ENCODE measurements at regions not wholly inside any gene's neighbourhood (a gene's known extent, or its start where the extent isn't known, plus 50 kb on each side); places are given as distances from the start of the nearest gene placed in this dataset.

- no peak overlapping the region for H3K27ac ChIP-seq (ENCODE audit: low read depth, low read length)
- DNase-seq (ENCODE audit: low read depth, low spot score): no peak
- peaks cover 24% of the 10 kb centered on the region for H3K9me3 ChIP-seq (ENCODE audit: control insufficient read depth, insufficient read depth, low read length)
- TF ChIP-seq CTCF (IDR thresholded peaks at IDR 0.05; ENCODE audit: low read depth, low read length): no peak
- ChIA-PET POLR2A (no interaction called here), CTCF (no interaction called here)
- H3K27me3 ChIP-seq (ENCODE audit: control insufficient read depth, insufficient read depth, low read length): no peaks in the 10 kb centered on the region
- H3K4me3 ChIP-seq (ENCODE audit: low read depth, low read length): no peak overlapping the region
Measured at GRCh38 chr5:7087719-7088297, 308.1 kb upstream of the ADCY2 start.

GRCh38 chr5:7088849-7089248 is 307.1 kb upstream of the ADCY2 start:
- DNase-seq (ENCODE audit: low read depth, low spot score): no peak
- H3K27me3 ChIP-seq (ENCODE audit: control insufficient read depth, insufficient read depth, low read length): no peaks in the 10 kb centered on the region
- ChIA-PET POLR2A (no interaction called here), CTCF (no interaction called here)
- no peak overlapping the region for H3K4me3 ChIP-seq (ENCODE audit: low read depth, low read length)
- no peak for TF ChIP-seq CTCF (IDR thresholded peaks at IDR 0.05; ENCODE audit: low read depth, low read length)
- H3K9me3 ChIP-seq (ENCODE audit: control insufficient read depth, insufficient read depth, low read length): peaks cover 27% of the 10 kb centered on the region
- no peak overlapping the region for H3K27ac ChIP-seq (ENCODE audit: low read depth, low read length)

- H3K4me3 ChIP-seq (ENCODE audit: low read depth, low read length): no peak overlapping the region
- POLR2A ChIA-PET: no interaction called here
- no peak for TF ChIP-seq CTCF (IDR thresholded peaks at IDR 0.05; ENCODE audit: low read depth, low read length)
- H3K27me3 ChIP-seq (ENCODE audit: control insufficient read depth, insufficient read depth, low read length): no peaks in the 10 kb centered on the region
- H3K9me3 ChIP-seq (ENCODE audit: control insufficient read depth, insufficient read depth, low read length): peaks cover 26% of the 10 kb centered on the region
- no peak for DNase-seq (ENCODE audit: low read depth, low spot score)
- no peak overlapping the region for H3K27ac ChIP-seq (ENCODE audit: low read depth, low read length)
- CTCF ChIA-PET: no interaction called here
Measured at GRCh38 chr5:7094626-7095025, 301.3 kb upstream of the ADCY2 start.

GRCh38 chr5:7096294-7096693 is 299.6 kb upstream of the ADCY2 start:
- no peaks in the 10 kb centered on the region for H3K27me3 ChIP-seq (ENCODE audit: control insufficient read depth, insufficient read depth, low read length)
- ChIA-PET POLR2A (no interaction called here), CTCF (no interaction called here)
- H3K27ac ChIP-seq (ENCODE audit: low read depth, low read length): no peak overlapping the region
- DNase-seq (ENCODE audit: low read depth, low spot score): no peak
- no peak overlapping the region for H3K4me3 ChIP-seq (ENCODE audit: low read depth, low read length)
- TF ChIP-seq CTCF (IDR thresholded peaks at IDR 0.05; ENCODE audit: low read depth, low read length): no peak
- H3K9me3 ChIP-seq (ENCODE audit: control insufficient read depth, insufficient read depth, low read length): peaks cover 28% of the 10 kb centered on the region

- TF ChIP-seq CTCF (IDR thresholded peaks at IDR 0.05; ENCODE audit: low read depth, low read length): no peak
- Histone ChIP-seq H3K4me3 (ENCODE audit: low read depth, low read length) (no peak overlapping the region), H3K27me3 (ENCODE audit: control insufficient read depth, insufficient read depth, low read length) (no peaks in the 10 kb centered on the region), H3K27ac (ENCODE audit: low read depth, low read length) (no peak overlapping the region), H3K9me3 (ENCODE audit: control insufficient read depth, insufficient read depth, low read length) (peaks cover 4% of the 10 kb centered on the region; the same call in 1 of the 2 replicates)
- ChIA-PET POLR2A (no interaction called here), CTCF (no interaction called here)
- DNase-seq (ENCODE audit: low read depth, low spot score): no peak
Measured at GRCh38 chr5:7105358-7105757, 290.6 kb upstream of the ADCY2 start.

All from AG04450 (cell line).